ENCODE measurements at regions not wholly inside any gene's neighbourhood (a gene's known extent, or its start where the extent isn't known, plus 50 kb on each side); places are given as distances from the start of the nearest gene placed in this dataset.
"Not testable (repeated sequence)": the region's sequence is repeated elsewhere in the genome, so short reads cannot be mapped to it uniquely, and the experiment has no call there.

DNA sequence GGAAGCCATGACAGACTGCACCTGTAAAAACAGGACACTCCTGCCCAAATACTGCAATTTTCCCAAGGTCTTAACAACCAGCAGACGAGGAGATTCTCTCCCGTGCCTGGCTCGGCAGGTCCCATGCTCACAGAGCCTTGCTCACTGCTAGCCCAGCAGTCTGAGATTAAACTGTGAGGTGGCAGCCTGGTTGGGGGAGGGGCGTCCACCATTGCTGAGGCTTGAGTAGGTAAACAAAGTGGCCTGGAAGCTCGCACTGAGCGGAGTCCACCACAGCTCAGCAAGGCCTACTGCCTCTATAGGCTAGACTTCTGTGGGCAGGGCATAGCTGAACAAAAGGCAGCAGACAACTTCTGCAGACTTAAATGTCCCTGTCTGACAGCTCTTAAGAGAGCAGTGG lies 80.3 kb downstream of the ANXA5 start:
- BruUV-seq (replicated peaks), result not testable (repeated sequence)

DNA sequence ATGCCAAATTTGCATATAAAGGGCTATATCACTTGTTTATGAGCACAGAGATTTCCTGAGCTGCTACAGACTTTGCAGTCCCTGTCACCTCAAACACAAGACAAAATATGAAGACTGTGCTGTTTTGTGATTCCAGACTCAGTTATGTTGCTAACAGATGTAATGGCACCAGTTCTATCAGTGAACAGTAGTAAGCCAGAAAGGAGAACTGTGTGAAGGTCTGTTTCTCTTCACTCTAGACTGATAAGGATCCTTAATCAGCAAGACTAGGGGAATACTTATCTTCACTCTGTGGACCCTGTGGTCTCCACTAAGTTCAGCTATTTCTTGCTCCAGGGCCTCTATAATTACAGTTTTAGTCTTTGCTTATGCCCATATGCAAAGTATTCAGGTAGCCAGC lies 82.7 kb downstream of the ANXA5 start:
- intact Hi-C loops (cut with micrococcal nuclease; ENCODE audit: unreplicated experiment), result no loop called here
- BruUV-seq (replicated peaks), result no TSS peak
- Histone ChIP-seq H3K27ac (no peak overlapping the region), H3K4me1 (replicated peaks; ENCODE audit: insufficient read depth) (no peaks in the 10 kb centered on the region), H3K4me3 (no peak overlapping the region), H2AFZ (no peak overlapping the region), H3K9me2 (ENCODE audit: insufficient read depth) (no peaks in the 10 kb centered on the region), H3K36me3 (ENCODE audit: low read depth) (no peaks in the 10 kb centered on the region), H3K4me2 (no peak overlapping the region), H3K79me2 (ENCODE audit: low read depth) (no peaks in the 10 kb centered on the region), H3F3A (ENCODE audit: insufficient read depth, low read depth) (no peaks in the 10 kb centered on the region), H3K27me3 (ENCODE audit: insufficient read depth, low read depth) (no peaks in the 10 kb centered on the region), H3K9me3 (ENCODE audit: insufficient read depth, low read depth) (no peaks in the 10 kb centered on the region), H4K20me1 (ENCODE audit: insufficient read depth) (no peaks in the 10 kb centered on the region)
- TF ChIP-seq, protein P1, sequence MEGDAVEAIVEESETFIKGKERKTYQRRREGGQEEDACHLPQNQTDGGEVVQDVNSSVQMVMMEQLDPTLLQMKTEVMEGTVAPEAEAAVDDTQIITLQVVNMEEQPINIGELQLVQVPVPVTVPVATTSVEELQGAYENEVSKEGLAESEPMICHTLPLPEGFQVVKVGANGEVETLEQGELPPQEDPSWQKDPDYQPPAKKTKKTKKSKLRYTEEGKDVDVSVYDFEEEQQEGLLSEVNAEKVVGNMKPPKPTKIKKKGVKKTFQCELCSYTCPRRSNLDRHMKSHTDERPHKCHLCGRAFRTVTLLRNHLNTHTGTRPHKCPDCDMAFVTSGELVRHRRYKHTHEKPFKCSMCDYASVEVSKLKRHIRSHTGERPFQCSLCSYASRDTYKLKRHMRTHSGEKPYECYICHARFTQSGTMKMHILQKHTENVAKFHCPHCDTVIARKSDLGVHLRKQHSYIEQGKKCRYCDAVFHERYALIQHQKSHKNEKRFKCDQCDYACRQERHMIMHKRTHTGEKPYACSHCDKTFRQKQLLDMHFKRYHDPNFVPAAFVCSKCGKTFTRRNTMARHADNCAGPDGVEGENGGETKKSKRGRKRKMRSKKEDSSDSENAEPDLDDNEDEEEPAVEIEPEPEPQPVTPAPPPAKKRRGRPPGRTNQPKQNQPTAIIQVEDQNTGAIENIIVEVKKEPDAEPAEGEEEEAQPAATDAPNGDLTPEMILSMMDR (conservative IDR thresholded peaks at IDR 0.05), result no peak
- TF ChIP-seq EZH2 (IDR thresholded peaks at IDR 0.05; ENCODE audit: low read depth), result no peak
- no peak for DNase-seq
- ChIA-PET POLR2A (ENCODE audit: unreplicated experiment) (interaction anchor here (0.6 kb wide), 1 partner anchor 97 kb away, joined by 5 read pairs; no protein-coding TSS in a partner anchor), CTCF (no interaction called here)

More for the DNA sequence above, 80.3 kb downstream of the ANXA5 start:
- H3K27me3 ChIP-seq (ENCODE audit: insufficient read depth, low read depth); CTCF ChIA-PET; intact Hi-C loops (cut with micrococcal nuclease; ENCODE audit: unreplicated experiment); POLR2A ChIA-PET (ENCODE audit: unreplicated experiment); H3K9me3 ChIP-seq (ENCODE audit: insufficient read depth, low read depth); H3K4me2 ChIP-seq; H3K9me2 ChIP-seq (ENCODE audit: insufficient read depth); H3F3A ChIP-seq (ENCODE audit: insufficient read depth, low read depth); H3K27ac ChIP-seq; H3K4me1 ChIP-seq (replicated peaks; ENCODE audit: insufficient read depth); H3K79me2 ChIP-seq (ENCODE audit: low read depth); H3K4me3 ChIP-seq; H4K20me1 ChIP-seq (ENCODE audit: insufficient read depth); DNase-seq; H3K36me3 ChIP-seq (ENCODE audit: low read depth): not testable (repeated sequence)
- H2AFZ ChIP-seq, result peak overlapping the region; percentile 7; the same call in 1 of the 2 replicates

- CTCF ChIA-PET, result no interaction called here
- H3K4me2 ChIP-seq, result no peak overlapping the region
Observed at GRCh38 chr4:121599049-121599448, 97.7 kb downstream of the ANXA5 start.

GRCh38 chr4:121597346-121597934 lies 99.3 kb downstream of the ANXA5 start:
- Histone ChIP-seq H3K27ac (no peak overlapping the region), H2AFZ (0 out of 2 replicates have a peak overlapping the region, but pooled peaks have one; percentile 29), H3K36me3 (ENCODE audit: low read depth) (no peaks in the 10 kb centered on the region), H3K27me3 (ENCODE audit: insufficient read depth, low read depth) (no peaks in the 10 kb centered on the region), H3K9me3 (ENCODE audit: insufficient read depth, low read depth) (no peaks in the 10 kb centered on the region), H3K4me2 (no peak overlapping the region), H3K4me1 (replicated peaks; ENCODE audit: insufficient read depth) (no peaks in the 10 kb centered on the region; the same call in 1 of the 2 replicates), H3K79me2 (ENCODE audit: low read depth) (no peaks in the 10 kb centered on the region), H3K9me2 (ENCODE audit: insufficient read depth) (no peaks in the 10 kb centered on the region), H3F3A (ENCODE audit: insufficient read depth, low read depth) (no peaks in the 10 kb centered on the region), H3K4me3 (no peak overlapping the region), H4K20me1 (ENCODE audit: insufficient read depth) (no peaks in the 10 kb centered on the region)
- no TSS peak for BruUV-seq (replicated peaks)
- no peak for DNase-seq
- TF ChIP-seq, protein P1 (conservative IDR thresholded peaks at IDR 0.05), result no peak
- no peak for TF ChIP-seq EZH2 (IDR thresholded peaks at IDR 0.05; ENCODE audit: low read depth)
- POLR2A ChIA-PET (ENCODE audit: unreplicated experiment), result no interaction called here
- intact Hi-C loops (cut with micrococcal nuclease; ENCODE audit: unreplicated experiment), result no loop called here
- CTCF ChIA-PET, result no interaction called here

More at GRCh38 chr4:121599049-121599448, 97.7 kb downstream of the ANXA5 start:
- no TSS peak for BruUV-seq (replicated peaks)
- H3K36me3 ChIP-seq (ENCODE audit: low read depth), result no peaks in the 10 kb centered on the region
- no peaks in the 10 kb centered on the region for H3K9me3 ChIP-seq (ENCODE audit: insufficient read depth, low read depth)
- H3K9me2 ChIP-seq (ENCODE audit: insufficient read depth), result no peaks in the 10 kb centered on the region
- H2AFZ ChIP-seq, result peak overlapping the region; percentile 76
- H4K20me1 ChIP-seq (ENCODE audit: insufficient read depth), result no peaks in the 10 kb centered on the region
- no peak for DNase-seq
- H3K4me1 ChIP-seq (replicated peaks; ENCODE audit: insufficient read depth), result no peaks in the 10 kb centered on the region; the same call in 1 of the 2 replicates
- H3F3A ChIP-seq (ENCODE audit: insufficient read depth, low read depth), result no peaks in the 10 kb centered on the region
- intact Hi-C loops (cut with micrococcal nuclease; ENCODE audit: unreplicated experiment), result no loop called here
- no peak overlapping the region for H3K4me3 ChIP-seq
- H3K27me3 ChIP-seq (ENCODE audit: insufficient read depth, low read depth), result no peaks in the 10 kb centered on the region
- POLR2A ChIA-PET (ENCODE audit: unreplicated experiment), result no interaction called here
- TF ChIP-seq EZH2 (IDR thresholded peaks at IDR 0.05; ENCODE audit: low read depth), result no peak
- H3K27ac ChIP-seq, result no peak overlapping the region
- H3K79me2 ChIP-seq (ENCODE audit: low read depth), result no peaks in the 10 kb centered on the region
